CD1c-positive myeloid dendritic cell (primary cell): ENCODE measurements at regions not wholly inside any gene's neighbourhood (a gene's known extent, or its start where the extent isn't known, plus 50 kb on each side); places are given as distances from the start of the nearest gene placed in this dataset.

Experiments
- DNase-seq: peaks from one replicate; pipeline ENCODE4 v3.0.0-alpha.2; 2016; ENCODE audit errors: extremely low spot score

GRCh38 chr17:27391427-27391826, 64.8 kb upstream of the KSR1 start:
- no peak for DNase-seq

- DNase-seq, result no peak
Observed at GRCh38 chr17:27396045-27396444, 60.2 kb upstream of the KSR1 start.

- peak; percentile 5 for DNase-seq
Observed at GRCh38 chr17:27396941-27397340, 59.3 kb upstream of the KSR1 start.

GRCh38 chr17:27398691-27399090, 57.6 kb upstream of the KSR1 start:
- no peak for DNase-seq

- DNase-seq, result no peak
Observed at GRCh38 chr17:27400991-27401390, 55.3 kb upstream of the KSR1 start.

GRCh38 chr17:27402943-27403342, 53.3 kb upstream of the KSR1 start:
- DNase-seq, result no peak

GRCh38 chr17:27403480-27404005, 52.7 kb upstream of the KSR1 start:
- no peak for DNase-seq

GRCh38 chr17:27404676-27405075, 51.6 kb upstream of the KSR1 start:
- no peak for DNase-seq
